DND-41 (cell line): ENCODE measurements at regions not wholly inside any gene's neighbourhood (a gene's known extent, or its start where the extent isn't known, plus 50 kb on each side); places are given as distances from the start of the nearest gene placed in this dataset.

Experiments used
- ATAC-seq: fragments of 200-7000 bp; cut with Tn5 transposase; 3 replicates; pipeline ENCODE4 v1.9.1; 2021; ENCODE audit warnings: low read depth; ENCODE audit not compliant: insufficient read depth
- DNase-seq: peaks from one replicate; pipeline ENCODE4 v3.0.0-alpha.2; 2020
- H2AFZ ChIP-seq: 2 replicates; pipeline ENCODE4 v1.6.0; 2012; ENCODE audit warnings: low read depth, low read length
- H3K27ac ChIP-seq: 2 replicates; pipeline ENCODE4 v1.5.1; 2012; ENCODE audit warnings: low read length, inconsistent platforms
- H3K27me3 ChIP-seq: fragments of 200-600 bp; sonication (generic); 2 replicates; pipeline ENCODE4 v1.6.0; 2012; ENCODE audit warnings: low read length, mild to moderate bottlenecking, inconsistent platforms; ENCODE audit not compliant: insufficient read depth, poor library complexity
- H3K36me3 ChIP-seq: 2 replicates; pipeline ENCODE4 v1.5.1; 2012; ENCODE audit warnings: low read length, inconsistent platforms; ENCODE audit not compliant: insufficient read depth
- H3K4me1 ChIP-seq: 2 replicates; pipeline ENCODE4 v1.5.1; 2012; ENCODE audit warnings: mild to moderate bottlenecking, low read length; ENCODE audit not compliant: insufficient read depth
- H3K4me2 ChIP-seq: 2 replicates; pipeline ENCODE4 v1.6.0; 2012; ENCODE audit warnings: mild to moderate bottlenecking, moderate library complexity, low read length, inconsistent platforms; ENCODE audit not compliant: insufficient read depth
- H3K4me3 ChIP-seq, 2 experiments: fragments of 200-600 bp in 1 of 2; shearing (Covaris generic) in 1 of 2; 2 replicates each; pipeline ENCODE4 v1.5.1; 2012 to 2016; ENCODE audit warnings: inconsistent platforms in 2 of 2, low read length in 2 of 2, mild to moderate bottlenecking in 2 of 2, low read depth in 1 of 2, moderate library complexity in 1 of 2
- H3K79me2 ChIP-seq: 2 replicates; pipeline ENCODE4 v1.6.0; 2012; ENCODE audit warnings: low read length, inconsistent platforms; ENCODE audit not compliant: insufficient read depth
- H3K9ac ChIP-seq: 2 replicates; pipeline ENCODE4 v1.6.0; 2012; ENCODE audit warnings: low read depth, mild to moderate bottlenecking, inconsistent platforms, low read length, moderate library complexity
- H3K9me3 ChIP-seq: 2 replicates; pipeline ENCODE4 v1.5.1; 2012; ENCODE audit warnings: low read length, moderate library complexity, mild to moderate bottlenecking, inconsistent platforms; ENCODE audit not compliant: insufficient read depth, severe bottlenecking
- H4K20me1 ChIP-seq: 2 replicates; pipeline ENCODE4 v1.6.0; 2012; ENCODE audit warnings: low read length; ENCODE audit not compliant: insufficient read depth
- CTCF ChIP-seq: IDR thresholded peaks from 2 replicates; pipeline ENCODE4 v1.5.1; 2012; ENCODE audit warnings: borderline replicate concordance, low read length, moderate library complexity, mild to moderate bottlenecking; ENCODE audit not compliant: poor library complexity, severe bottlenecking; ENCODE audit errors: extremely low read depth
- EZH2 ChIP-seq: IDR thresholded peaks from 3 replicates; pipeline ENCODE4 v1.6.1; 2012; ENCODE audit warnings: borderline replicate concordance, low read depth, mild to moderate bottlenecking, moderate library complexity, low read length, inconsistent platforms; ENCODE audit not compliant: severe bottlenecking

DNA sequence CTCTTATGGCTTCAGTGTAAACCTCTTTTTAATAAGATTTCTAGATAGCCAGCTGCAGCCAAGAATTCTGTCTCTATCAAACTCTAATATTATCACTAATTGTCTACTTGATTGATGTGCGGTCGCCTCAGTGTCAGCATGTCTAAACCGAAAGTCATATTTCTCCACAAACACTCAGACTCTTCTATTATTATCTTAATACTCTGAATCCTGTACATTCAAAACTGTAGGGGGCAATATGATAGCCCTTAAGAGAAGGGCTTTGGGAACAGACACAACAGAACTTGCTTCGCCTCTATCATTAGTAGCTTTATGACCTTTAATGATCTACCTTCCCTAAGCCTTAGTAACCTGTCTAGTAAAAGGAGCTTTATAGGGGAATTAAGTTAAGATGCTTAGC, 379.7 kb upstream of the PTCHD4 start:
- H2AFZ ChIP-seq, result no peak overlapping the region
- H4K20me1 ChIP-seq, result no peaks in the 10 kb centered on the region
- no peaks in the 10 kb centered on the region for H3K79me2 ChIP-seq
- no peaks in the 10 kb centered on the region for H3K4me1 ChIP-seq
- no peak overlapping the region for H3K4me2 ChIP-seq
- no peaks in the 10 kb centered on the region for H3K27me3 ChIP-seq
- H3K36me3 ChIP-seq, result no peaks in the 10 kb centered on the region
- ATAC-seq (no peak), DNase-seq (no peak)
- no peak for TF ChIP-seq CTCF
- TF ChIP-seq EZH2, result no peak
- no peak overlapping the region for H3K27ac ChIP-seq
- no peak overlapping the region for H3K4me3 ChIP-seq
- no peaks in the 10 kb centered on the region for H3K9me3 ChIP-seq
- no peak overlapping the region for H3K9ac ChIP-seq

DNA sequence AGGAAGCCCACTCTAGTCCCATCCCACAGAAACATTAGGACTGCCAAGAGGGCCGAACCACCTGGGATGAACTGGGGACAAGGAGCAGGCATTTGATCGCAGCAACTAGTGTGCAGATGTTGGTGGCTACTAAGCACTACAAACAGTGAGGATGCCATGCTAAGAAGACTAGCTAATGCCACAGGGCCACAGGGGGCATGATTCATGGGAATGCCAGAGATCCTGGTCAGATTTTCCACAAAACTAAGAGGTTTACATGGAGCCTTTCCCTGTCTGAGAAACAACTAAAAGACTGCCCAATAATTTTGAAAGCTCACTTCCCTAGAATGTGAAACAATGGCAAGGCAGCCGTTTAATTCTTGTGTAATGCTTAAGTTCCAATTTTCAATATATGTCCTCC, 375.9 kb upstream of the PTCHD4 start:
- no peak for ATAC-seq
- H3K4me3 ChIP-seq, result no peak overlapping the region
- no peaks in the 10 kb centered on the region for H3K36me3 ChIP-seq
- H3K9me3 ChIP-seq, result no peaks in the 10 kb centered on the region
- H3K79me2 ChIP-seq, result no peaks in the 10 kb centered on the region
- H3K27ac ChIP-seq, result no peak overlapping the region
- no peaks in the 10 kb centered on the region for H4K20me1 ChIP-seq
- TF ChIP-seq EZH2 (no peak), CTCF (no peak)
- no peaks in the 10 kb centered on the region for H3K27me3 ChIP-seq
- no peak overlapping the region for H3K4me2 ChIP-seq
- DNase-seq, result no peak
- H2AFZ ChIP-seq, result no peak overlapping the region
- no peaks in the 10 kb centered on the region for H3K4me1 ChIP-seq
- no peak overlapping the region for H3K9ac ChIP-seq

DNA sequence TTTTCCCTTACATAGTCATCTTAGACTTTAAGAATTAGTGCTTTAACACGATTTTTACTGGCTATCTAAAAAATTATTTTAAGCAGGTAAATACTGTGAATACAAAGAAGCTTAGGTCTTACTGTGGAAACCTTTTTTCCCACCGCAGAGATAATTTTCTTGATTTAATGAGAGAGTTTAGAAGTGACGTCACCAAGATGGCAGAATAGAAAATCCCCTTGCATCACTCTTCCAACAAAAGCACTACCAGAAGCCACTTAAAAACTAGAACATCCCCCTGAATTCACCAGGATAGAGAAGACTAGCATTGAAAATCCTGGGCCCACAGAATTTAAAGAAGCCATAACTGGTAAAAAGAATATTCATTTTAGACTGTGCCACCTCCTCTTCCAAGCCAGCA, 375.4 kb upstream of the PTCHD4 start:
- DNase-seq (no peak), ATAC-seq (no peak)
- no peaks in the 10 kb centered on the region for H3K9me3 ChIP-seq
- H2AFZ ChIP-seq, result no peak overlapping the region
- no peak overlapping the region for H3K27ac ChIP-seq
- no peak for TF ChIP-seq EZH2
- TF ChIP-seq CTCF, result no peak
- no peaks in the 10 kb centered on the region for H3K4me1 ChIP-seq
- H3K79me2 ChIP-seq, result no peaks in the 10 kb centered on the region
- H3K36me3 ChIP-seq, result no peaks in the 10 kb centered on the region
- no peaks in the 10 kb centered on the region for H4K20me1 ChIP-seq
- H3K9ac ChIP-seq, result no peak overlapping the region
- H3K4me2 ChIP-seq, result no peak overlapping the region
- H3K4me3 ChIP-seq, result no peak overlapping the region
- H3K27me3 ChIP-seq, result no peaks in the 10 kb centered on the region

- no peaks in the 10 kb centered on the region for H3K36me3 ChIP-seq
- H3K4me1 ChIP-seq, result no peaks in the 10 kb centered on the region
- no peaks in the 10 kb centered on the region for H3K9me3 ChIP-seq
- ATAC-seq (no peak), DNase-seq (no peak)
- H3K9ac ChIP-seq, result no peak overlapping the region
- no peak overlapping the region for H3K4me2 ChIP-seq
- H2AFZ ChIP-seq, result no peak overlapping the region
- H3K4me3 ChIP-seq, result no peak overlapping the region
- no peaks in the 10 kb centered on the region for H3K27me3 ChIP-seq
- H3K27ac ChIP-seq, result no peak overlapping the region
- H4K20me1 ChIP-seq, result no peaks in the 10 kb centered on the region
- no peaks in the 10 kb centered on the region for H3K79me2 ChIP-seq
- TF ChIP-seq CTCF, result no peak
- no peak for TF ChIP-seq EZH2
These were observed 365.3 kb upstream of the PTCHD4 start for GRCh38 chr6:48476257-48476656.
